OCI-M2 (cell line): ENCODE measurements at regions not wholly inside any gene's neighbourhood (a gene's known extent, or its start where the extent isn't known, plus 50 kb on each side); places are given as distances from the start of the nearest gene placed in this dataset.
"Not testable (repeated sequence)": the region's sequence is repeated elsewhere in the genome, so short reads cannot be mapped to it uniquely, and the experiment has no call there.

Source experiments
- DNase-seq: peaks from one replicate; lab custom pipeline; 2025; ENCODE audit not compliant: unreplicated experiment; lab: John Stamatoyannopoulos, UW

GRCh38 chr5:163339148-163339547 is 98.2 kb upstream of the CCNG1 start:
- no peak for DNase-seq

- not testable (repeated sequence) for DNase-seq
Observed at GRCh38 chr5:163340378-163340777, 97.0 kb upstream of the CCNG1 start.

GRCh38 chr5:163342306-163342705 is 95.1 kb upstream of the CCNG1 start:
- DNase-seq, result no peak

- no peak for DNase-seq
Observed at GRCh38 chr5:163345216-163345615, 92.2 kb upstream of the CCNG1 start.

GRCh38 chr5:163347671-163348070 is 89.7 kb upstream of the CCNG1 start:
- DNase-seq, result no peak

GRCh38 chr5:163350083-163350482 is 87.3 kb upstream of the CCNG1 start:
- DNase-seq, result no peak

GRCh38 chr5:163352531-163352930 is 84.9 kb upstream of the CCNG1 start:
- no peak for DNase-seq

GRCh38 chr5:163355811-163356210 is 81.6 kb upstream of the CCNG1 start:
- not testable (repeated sequence) for DNase-seq

GRCh38 chr5:163357636-163358035 is 79.8 kb upstream of the CCNG1 start:
- DNase-seq, result no peak

GRCh38 chr5:163360656-163361055 is 76.7 kb upstream of the CCNG1 start:
- no peak for DNase-seq

- DNase-seq, result no peak
Observed at GRCh38 chr5:163361450-163361849, 75.9 kb upstream of the CCNG1 start.

GRCh38 chr5:163362840-163363371 is 74.5 kb upstream of the CCNG1 start:
- no peak for DNase-seq

GRCh38 chr5:163363389-163363788 is 74.0 kb upstream of the CCNG1 start:
- no peak for DNase-seq

GRCh38 chr5:163366757-163367156 is 70.6 kb upstream of the CCNG1 start:
- DNase-seq, result no peak

GRCh38 chr5:163369776-163370385 is 67.5 kb upstream of the CCNG1 start:
- DNase-seq, result no peak

- no peak for DNase-seq
Observed at GRCh38 chr5:163373436-163374084, 63.8 kb upstream of the CCNG1 start.

GRCh38 chr5:163377982-163378381 is 59.4 kb upstream of the CCNG1 start:
- DNase-seq, result no peak

- DNase-seq, result no peak
Observed at GRCh38 chr5:163379298-163380155, 57.9 kb upstream of the CCNG1 start.

- DNase-seq, result no peak
Observed at GRCh38 chr5:163381832-163382231, 55.6 kb upstream of the CCNG1 start.

GRCh38 chr5:163383754-163384153 is 53.6 kb upstream of the CCNG1 start:
- no peak for DNase-seq

GRCh38 chr5:163384669-163385068 is 52.7 kb upstream of the CCNG1 start:
- DNase-seq, result no peak

GRCh38 chr5:163385271-163385670 is 52.1 kb upstream of the CCNG1 start:
- no peak for DNase-seq
